ENCODE measurements at regions not wholly inside any gene's neighbourhood (a gene's known extent, or its start where the extent isn't known, plus 50 kb on each side); places are given as distances from the start of the nearest gene placed in this dataset.

DNA sequence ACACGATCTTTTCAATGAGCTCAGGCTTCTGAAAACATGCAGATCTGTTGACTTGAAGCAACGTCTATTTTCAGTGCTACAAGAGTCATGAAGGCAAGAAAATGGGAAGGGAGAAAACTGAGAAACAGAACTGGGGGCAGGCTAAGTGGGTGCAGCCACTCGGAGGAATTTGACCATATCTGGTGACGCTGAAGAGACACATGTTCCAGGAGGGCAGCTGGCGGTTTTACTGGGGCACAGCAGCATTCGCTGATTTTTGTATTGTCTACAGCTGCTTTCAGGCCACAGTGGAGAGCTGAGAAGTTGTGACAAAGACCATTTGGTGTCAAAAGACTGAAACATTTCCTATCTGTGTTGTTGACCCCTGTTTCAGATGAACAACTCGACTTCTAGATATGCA is 103.0 kb upstream of the ELAC2 start:
- no peaks in the 10 kb centered on the region for H3K27me3 ChIP-seq (ENCODE audit: insufficient read depth, low read depth, severe bottlenecking)
- TF ChIP-seq, protein P1, sequence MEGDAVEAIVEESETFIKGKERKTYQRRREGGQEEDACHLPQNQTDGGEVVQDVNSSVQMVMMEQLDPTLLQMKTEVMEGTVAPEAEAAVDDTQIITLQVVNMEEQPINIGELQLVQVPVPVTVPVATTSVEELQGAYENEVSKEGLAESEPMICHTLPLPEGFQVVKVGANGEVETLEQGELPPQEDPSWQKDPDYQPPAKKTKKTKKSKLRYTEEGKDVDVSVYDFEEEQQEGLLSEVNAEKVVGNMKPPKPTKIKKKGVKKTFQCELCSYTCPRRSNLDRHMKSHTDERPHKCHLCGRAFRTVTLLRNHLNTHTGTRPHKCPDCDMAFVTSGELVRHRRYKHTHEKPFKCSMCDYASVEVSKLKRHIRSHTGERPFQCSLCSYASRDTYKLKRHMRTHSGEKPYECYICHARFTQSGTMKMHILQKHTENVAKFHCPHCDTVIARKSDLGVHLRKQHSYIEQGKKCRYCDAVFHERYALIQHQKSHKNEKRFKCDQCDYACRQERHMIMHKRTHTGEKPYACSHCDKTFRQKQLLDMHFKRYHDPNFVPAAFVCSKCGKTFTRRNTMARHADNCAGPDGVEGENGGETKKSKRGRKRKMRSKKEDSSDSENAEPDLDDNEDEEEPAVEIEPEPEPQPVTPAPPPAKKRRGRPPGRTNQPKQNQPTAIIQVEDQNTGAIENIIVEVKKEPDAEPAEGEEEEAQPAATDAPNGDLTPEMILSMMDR (IDR thresholded peaks at IDR 0.05; ENCODE audit: low read depth, low read length), result no peak
- no peaks in the 10 kb centered on the region for H3K36me3 ChIP-seq
- no peak overlapping the region for H3K4me3 ChIP-seq (ENCODE audit: low read depth, low read length)
- H3K27ac ChIP-seq, result no peak overlapping the region
- no peak for DNase-seq
- no peaks in the 10 kb centered on the region for H3K9me3 ChIP-seq (ENCODE audit: severe bottlenecking)

DNA sequence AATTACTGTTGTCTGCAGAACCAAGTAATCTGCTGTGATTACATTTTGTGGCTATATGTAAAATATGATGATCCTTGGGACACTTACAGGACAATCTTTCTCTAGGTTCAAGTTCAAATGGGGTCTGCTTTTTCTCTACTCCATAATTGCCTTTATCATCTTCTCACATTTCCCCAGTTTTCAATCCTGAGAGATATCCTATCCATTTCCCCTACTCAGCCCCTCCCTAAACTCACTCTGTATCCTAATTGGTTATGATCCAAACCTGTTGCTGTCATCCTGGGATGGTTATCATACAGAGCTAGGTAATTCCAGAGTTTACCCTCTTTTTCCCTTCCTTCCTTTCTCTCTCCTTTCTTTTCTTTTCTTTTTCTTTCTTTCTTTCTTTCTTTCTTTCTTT is 100.5 kb upstream of the ELAC2 start:
- H3K27ac ChIP-seq, result no peak overlapping the region
- TF ChIP-seq, protein P1 (IDR thresholded peaks at IDR 0.05; ENCODE audit: low read depth, low read length), result no peak
- no peak for DNase-seq
- H3K9me3 ChIP-seq (ENCODE audit: severe bottlenecking), result no peaks in the 10 kb centered on the region
- H3K27me3 ChIP-seq (ENCODE audit: insufficient read depth, low read depth, severe bottlenecking), result no peaks in the 10 kb centered on the region
- no peak overlapping the region for H3K4me3 ChIP-seq (ENCODE audit: low read depth, low read length)
- H3K36me3 ChIP-seq, result no peaks in the 10 kb centered on the region

DNA sequence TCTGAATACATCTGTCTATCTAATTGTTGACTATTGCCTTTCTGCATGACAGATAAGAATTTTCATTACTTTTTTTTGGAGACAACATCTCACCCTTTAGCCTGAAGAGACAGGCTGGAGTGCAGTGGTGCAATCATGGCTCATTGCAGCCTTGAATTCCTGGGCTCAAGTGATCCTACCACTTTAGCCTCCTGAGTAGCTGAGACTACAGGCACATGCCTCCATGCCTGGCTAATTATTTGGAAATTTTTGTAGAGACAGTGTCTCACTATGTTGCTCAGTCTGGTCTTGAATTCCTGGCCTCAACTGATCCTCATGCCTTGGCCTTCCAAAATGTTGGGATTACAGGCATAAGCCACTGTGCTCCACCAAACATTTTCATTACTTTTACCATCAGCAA is 99.8 kb upstream of the ELAC2 start:
- Histone ChIP-seq H3K36me3 (no peaks in the 10 kb centered on the region), H3K27ac (no peak overlapping the region), H3K9me3 (ENCODE audit: severe bottlenecking) (no peaks in the 10 kb centered on the region), H3K27me3 (ENCODE audit: insufficient read depth, low read depth, severe bottlenecking) (no peaks in the 10 kb centered on the region), H3K4me3 (ENCODE audit: low read depth, low read length) (no peak overlapping the region)
- TF ChIP-seq, protein P1 (IDR thresholded peaks at IDR 0.05; ENCODE audit: low read depth, low read length), result no peak
- no peak for DNase-seq

DNA sequence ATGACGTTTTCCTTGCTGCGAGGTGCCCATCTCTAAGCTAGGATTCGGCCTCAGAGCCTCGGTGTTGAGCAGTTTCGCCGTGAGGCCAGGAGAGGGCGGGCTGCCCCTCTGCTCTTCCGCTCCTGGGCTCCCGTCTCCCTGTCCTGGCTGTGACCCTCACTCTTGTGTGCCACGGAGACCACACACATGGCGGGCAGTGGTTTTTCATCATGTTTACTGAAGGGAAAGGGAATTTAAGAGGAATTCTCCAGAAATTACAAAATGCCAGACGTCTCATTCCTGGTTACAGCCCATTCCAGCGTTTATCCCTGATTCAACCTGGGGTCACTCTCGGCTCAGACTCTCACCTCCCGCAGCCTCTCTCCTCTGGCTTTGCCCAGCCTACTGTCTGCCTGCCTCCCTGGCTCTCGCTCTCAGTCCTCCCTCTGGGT is 96.8 kb upstream of the ELAC2 start:
- H3K36me3 ChIP-seq, result no peaks in the 10 kb centered on the region
- H3K27ac ChIP-seq, result peak overlapping the region; percentile 24; the same call in 1 of the 2 replicates
- TF ChIP-seq, protein P1 (IDR thresholded peaks at IDR 0.05; ENCODE audit: low read depth, low read length), result peak; percentile 90
- H3K9me3 ChIP-seq (ENCODE audit: severe bottlenecking), result no peaks in the 10 kb centered on the region
- H3K27me3 ChIP-seq (ENCODE audit: insufficient read depth, low read depth, severe bottlenecking), result no peaks in the 10 kb centered on the region
- peak overlapping the region; percentile 17 for H3K4me3 ChIP-seq (ENCODE audit: low read depth, low read length)
- DNase-seq, result peak; percentile 53

DNA sequence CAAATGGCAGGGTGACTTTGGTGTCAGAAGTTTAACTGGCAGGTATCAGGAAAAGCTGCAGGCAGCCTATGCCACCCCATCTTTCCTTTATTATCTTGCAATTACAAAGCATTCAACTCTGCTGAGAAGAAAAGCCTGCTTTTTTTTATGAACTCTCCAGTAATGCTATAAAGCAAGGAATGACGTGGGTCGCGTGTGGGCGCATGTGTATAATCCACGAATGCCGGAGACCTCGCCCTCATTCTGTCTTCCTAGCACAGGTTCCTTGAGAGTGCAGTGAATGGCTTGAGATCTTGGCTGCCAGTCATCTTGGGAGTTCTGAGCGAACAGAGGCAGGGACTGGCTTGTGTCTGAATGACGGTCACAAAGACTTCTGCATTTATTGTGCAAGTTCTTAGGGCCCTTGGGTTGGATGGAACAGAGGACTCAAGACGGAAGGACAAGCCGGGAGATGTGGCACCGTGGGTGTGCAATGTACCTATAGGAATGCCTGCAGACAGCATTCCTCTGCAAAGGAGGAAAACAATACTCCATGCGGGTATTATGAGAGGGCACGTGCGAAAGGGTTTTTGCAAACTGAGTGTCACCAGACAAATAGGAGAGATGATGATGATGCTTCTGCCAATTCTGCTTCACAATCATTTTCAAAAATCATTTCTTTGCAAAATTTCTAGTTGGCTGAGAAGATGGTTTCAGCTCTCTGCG is 96.1 kb upstream of the ELAC2 start:
- no peak for DNase-seq
- Histone ChIP-seq H3K27ac (no peak overlapping the region), H3K36me3 (no peaks in the 10 kb centered on the region), H3K4me3 (ENCODE audit: low read depth, low read length) (no peak overlapping the region), H3K27me3 (ENCODE audit: insufficient read depth, low read depth, severe bottlenecking) (no peaks in the 10 kb centered on the region), H3K9me3 (ENCODE audit: severe bottlenecking) (no peaks in the 10 kb centered on the region)
- TF ChIP-seq, protein P1 (IDR thresholded peaks at IDR 0.05; ENCODE audit: low read depth, low read length), result no peak
